AG08395 (cell line): ENCODE measurements at regions not wholly inside any gene's neighbourhood (a gene's known extent, or its start where the extent isn't known, plus 50 kb on each side); places are given as distances from the start of the nearest gene placed in this dataset.
"Not testable (repeated sequence)": the region's sequence is repeated elsewhere in the genome, so short reads cannot be mapped to it uniquely, and the experiment has no call there.

Source experiments
- DNase-seq: peaks from one replicate; pipeline ENCODE4 v3.0.0; 2012; ENCODE audit warnings: mixed read lengths, low spot score

- DNase-seq = no peak
Measured at GRCh38 chr14:87815121-87815520, 177.9 kb downstream of the GALC start.

GRCh38 chr14:87813686-87814085, 179.3 kb downstream of the GALC start:
- DNase-seq = no peak

- DNase-seq = no peak
Measured at GRCh38 chr14:87813211-87813610, 179.8 kb downstream of the GALC start.

- DNase-seq = no peak
Measured at GRCh38 chr14:87811246-87811645, 181.7 kb downstream of the GALC start.

- no peak for DNase-seq
Measured at GRCh38 chr14:87810711-87811110, 182.3 kb downstream of the GALC start.

- no peak for DNase-seq
Measured at GRCh38 chr14:87809261-87809660, 183.7 kb downstream of the GALC start.

- peak; percentile 70 for DNase-seq
Measured at GRCh38 chr14:87805315-87805723, 187.7 kb downstream of the GALC start.

GRCh38 chr14:87800216-87800615, 192.8 kb downstream of the GALC start:
- DNase-seq = no peak

GRCh38 chr14:87799400-87799799, 193.6 kb downstream of the GALC start:
- DNase-seq = no peak

GRCh38 chr14:87797001-87797400, 196.0 kb downstream of the GALC start:
- no peak for DNase-seq

- no peak for DNase-seq
Measured at GRCh38 chr14:87794561-87794960, 198.4 kb downstream of the GALC start.

- DNase-seq = no peak
Measured at GRCh38 chr14:87785897-87786296, 207.1 kb downstream of the GALC start.

- no peak for DNase-seq
Measured at GRCh38 chr14:87784386-87784785, 208.6 kb downstream of the GALC start.

GRCh38 chr14:87783071-87783470, 209.9 kb downstream of the GALC start:
- no peak for DNase-seq

- DNase-seq = no peak
Measured at GRCh38 chr14:87772854-87773253, 220.1 kb downstream of the GALC start.

GRCh38 chr14:87767567-87767901, 225.4 kb downstream of the GALC start:
- no peak for DNase-seq

GRCh38 chr14:87758876-87759275, 234.1 kb downstream of the GALC start:
- no peak for DNase-seq

- DNase-seq = no peak
Measured at GRCh38 chr14:87756661-87757060, 236.3 kb downstream of the GALC start.

- DNase-seq = no peak
Measured at GRCh38 chr14:87754520-87755223, 238.3 kb downstream of the GALC start.

- no peak for DNase-seq
Measured at GRCh38 chr14:87748558-87748957, 244.4 kb downstream of the GALC start.

- peak; percentile 64 for DNase-seq
Measured at GRCh38 chr14:87745507-87746118, 247.4 kb downstream of the GALC start.

- DNase-seq = not testable (repeated sequence)
Measured at GRCh38 chr14:87734577-87735360, 258.2 kb downstream of the GALC start.

GRCh38 chr14:87733115-87733514, 259.9 kb downstream of the GALC start:
- DNase-seq = not testable (repeated sequence)
